HCT116 (cell line): ENCODE measurements at regions not wholly inside any gene's neighbourhood (a gene's known extent, or its start where the extent isn't known, plus 50 kb on each side); places are given as distances from the start of the nearest gene placed in this dataset.

ENCODE experiments used
- ATAC-seq: fragments of 200-7000 bp; cut with Tn5 transposase; 2 replicates; pipeline ENCODE4 v1.9.1; 2020; ENCODE audit warnings: mild to moderate bottlenecking, moderate library complexity
- BruUV-seq: library from RNA; stranded (reverse); fragments of 400-500 nt; replicated peaks from 2 replicates; lab custom pipeline; 2021; lab: Mats Ljungman, UMichigan
- CTCF ChIA-PET: fragments of 300-600 bp; sonication (Branson Sonifier 250); formaldehyde crosslinking; loops from one replicate; lab custom pipeline; 2021; ENCODE audit warnings: antibody characterized with exemption; lab: Charles Lee
- POLR2A ChIA-PET: fragments of 300-600, 350-600 bp; sonication (Branson Sonifier 250); formaldehyde crosslinking; loops from one replicate; lab custom pipeline; 2021; ENCODE audit warnings: antibody characterized with exemption; lab: Charles Lee
- RAD21 ChIA-PET, 2 experiments: fragments of 300-600 bp; sonication (Branson Sonifier 250); formaldehyde crosslinking; loops; one replicate each; lab custom pipeline; 2023; ENCODE audit warnings: low total read pairs in 2 of 2; ENCODE audit not compliant: uncharacterized antibody in 2 of 2, unreplicated experiment in 2 of 2, low non-redundant PET in 1 of 2; lab: Charles Lee
- DNase-seq: peaks from one replicate; pipeline ENCODE4 v3.0.0-alpha.2; 2010; ENCODE audit warnings: low read depth, low spot score
- H2AFZ ChIP-seq: fragments of 200-600 bp; shearing (Covaris generic), sonication (generic); 2 replicates; pipeline ENCODE4 v1.6.1; 2017; ENCODE audit warnings: low read depth, mixed run types, mixed read lengths, antibody characterized with exemption, low read length; ENCODE audit not compliant: poor library complexity, severe bottlenecking
- H3K27ac ChIP-seq: 2 replicates; pipeline ENCODE4 v1.5.1; 2012; ENCODE audit warnings: low read depth, low read length
- H3K27me3 ChIP-seq: fragments of 200-600 bp; sonication (generic); 2 replicates; pipeline ENCODE4 v1.6.1; 2016; ENCODE audit warnings: mixed run types, low read length, mixed read lengths; ENCODE audit not compliant: insufficient read depth
- H3K36me3 ChIP-seq, 2 experiments: fragments of 200-500 bp in 1 of 2; fragments of 200-600 bp in 1 of 2; sonication (Bioruptor generic) in 1 of 2; sonication (generic) in 1 of 2; 2 replicates each; pipeline versions ENCODE4 v1.5.1 to v1.6.1; 2014 to 2016; ENCODE audit warnings: low read length in 2 of 2, inconsistent platforms in 1 of 2, mixed read lengths in 1 of 2, mixed run types in 1 of 2; ENCODE audit not compliant: insufficient read depth in 2 of 2, control insufficient read depth in 1 of 2
- H3K4me1 ChIP-seq, 2 experiments: fragments of 200-600 bp in 1 of 2; sonication (generic) in 1 of 2; 2 replicates each; pipeline versions ENCODE4 v1.5.1 to v1.6.1; 2012 to 2017; ENCODE audit warnings: low read length in 2 of 2, inconsistent platforms in 1 of 2, mild to moderate bottlenecking in 1 of 2, mixed read lengths in 1 of 2, mixed run types in 1 of 2, moderate library complexity in 1 of 2; ENCODE audit not compliant: insufficient read depth in 2 of 2, control insufficient read depth in 1 of 2
- H3K4me2 ChIP-seq: fragments of 200-600 bp; sonication (generic); 2 replicates; pipeline ENCODE4 v1.6.1; 2017; ENCODE audit warnings: mixed run types, low read length, mixed read lengths
- H3K4me3 ChIP-seq, 2 experiments: fragments of 200-600 bp in 1 of 2; sonication (generic) in 1 of 2; replicated peaks in 1 of 2; 2 replicates each; pipeline ENCODE4 v1.5.1; 2011 to 2016; ENCODE audit warnings: low read length in 2 of 2, control low read depth in 1 of 2, low read depth in 1 of 2, mild to moderate bottlenecking in 1 of 2, mixed read lengths in 1 of 2, mixed run types in 1 of 2
- H3K79me2 ChIP-seq: fragments of 200-600 bp; sonication (generic); 2 replicates; pipeline ENCODE4 v1.6.1; 2017; ENCODE audit warnings: mild to moderate bottlenecking, mixed run types, low read length, moderate library complexity, mixed read lengths; ENCODE audit not compliant: insufficient read depth
- H3K9ac ChIP-seq: fragments of 200-600 bp; sonication (generic); 2 replicates; pipeline ENCODE4 v1.6.1; 2016; ENCODE audit warnings: low read length, mixed read lengths
- H3K9me2 ChIP-seq: fragments of 200-600 bp; sonication (generic), shearing (Covaris generic); 2 replicates; pipeline ENCODE4 v1.6.1; 2017; ENCODE audit warnings: mixed run types, mild to moderate bottlenecking, moderate library complexity; ENCODE audit not compliant: insufficient read depth
- H3K9me3 ChIP-seq, 2 experiments: fragments of 200-500 bp in 1 of 2; fragments of 200-600 bp in 1 of 2; sonication (Bioruptor generic) in 1 of 2; sonication (generic) in 1 of 2; 2 replicates each; pipeline ENCODE4 v1.6.1; 2014 to 2017; ENCODE audit warnings: low read length in 2 of 2, mixed read lengths in 2 of 2, inconsistent platforms in 1 of 2, low read depth in 1 of 2, mild to moderate bottlenecking in 1 of 2, mixed run types in 1 of 2, moderate library complexity in 1 of 2; ENCODE audit not compliant: control insufficient read depth in 1 of 2, insufficient read depth in 1 of 2
- H4K20me1 ChIP-seq: fragments of 200-600 bp; sonication (generic), shearing (Covaris generic); 2 replicates; pipeline ENCODE4 v1.6.1; 2017; ENCODE audit warnings: mixed run types, mild to moderate bottlenecking, moderate library complexity; ENCODE audit not compliant: insufficient read depth
- CBX3 ChIP-seq: IDR thresholded peaks from 2 replicates; pipeline ENCODE4 v1.6.1; 2012; ENCODE audit warnings: low read depth
- EGR1 ChIP-seq: IDR thresholded peaks from 2 replicates; pipeline ENCODE4 v1.6.1; 2012; ENCODE audit warnings: low read depth
- EZH2 ChIP-seq: fragments of 200-600 bp; sonication (generic); IDR thresholded peaks from 2 replicates; pipeline ENCODE4 v1.6.1; 2017; ENCODE audit warnings: antibody characterized with exemption, mixed run types
- FOSL1 ChIP-seq: IDR thresholded peaks from 2 replicates; pipeline ENCODE4 v1.6.1; 2012; ENCODE audit warnings: low read depth
- JUND ChIP-seq: IDR thresholded peaks from 2 replicates; pipeline ENCODE4 v1.6.1; 2012
- POLR2A ChIP-seq: IDR thresholded peaks from 2 replicates; pipeline ENCODE4 v1.7.0; 2011; ENCODE audit warnings: borderline replicate concordance; ENCODE audit not compliant: insufficient read depth, insufficient read length; ENCODE audit errors: extremely low read depth
- SIN3A ChIP-seq: IDR thresholded peaks from 2 replicates; pipeline ENCODE4 v1.6.1; 2012; ENCODE audit warnings: low read depth
- SP1 ChIP-seq: IDR thresholded peaks from 2 replicates; pipeline ENCODE4 v1.6.1; 2012; ENCODE audit warnings: low read depth
- SRF ChIP-seq: IDR thresholded peaks from 2 replicates; pipeline ENCODE4 v1.6.1; 2012; ENCODE audit warnings: low read depth
- ZFX ChIP-seq: fragments of 450-650 bp; IDR thresholded peaks from 2 replicates; pipeline ENCODE4 v1.6.1; 2017
- ZNF274 ChIP-seq: fragments of 200-500 bp; sonication (Bioruptor generic); IDR thresholded peaks from 2 replicates; pipeline ENCODE4 v1.6.1; 2014; ENCODE audit warnings: mild to moderate bottlenecking, low read depth, low read length, inconsistent platforms
- intact Hi-C: fragments of 100-400 bp; cut with micrococcal nuclease; formaldehyde crosslinking; loops from 2 replicates; pipeline ENCODE4 v1.10.0; 2022
- TF ChIP-seq, protein P1 (sequence below): IDR thresholded peaks from 2 replicates; pipeline ENCODE4 v1.6.1; 2012
- TF ChIP-seq, protein P2 (sequence below): IDR thresholded peaks from 2 replicates; pipeline ENCODE4 v1.6.1; 2012
- TF ChIP-seq, protein P3 (sequence below), 3 experiments: fragments of 200-600 bp in 1 of 3; sonication (generic) in 1 of 3; IDR thresholded peaks in 2 of 3; conservative IDR thresholded peaks in 1 of 3; 2 replicates each; pipeline ENCODE4 v1.5.1; 2012 to 2017; ENCODE audit warnings: low read depth in 2 of 3, low read length in 2 of 3, antibody characterized with exemption in 1 of 3, borderline replicate concordance in 1 of 3, control low read depth in 1 of 3, mild to moderate bottlenecking in 1 of 3, mixed read lengths in 1 of 3, mixed run types in 1 of 3, moderate library complexity in 1 of 3; ENCODE audit not compliant: insufficient read depth in 1 of 3

DNA sequence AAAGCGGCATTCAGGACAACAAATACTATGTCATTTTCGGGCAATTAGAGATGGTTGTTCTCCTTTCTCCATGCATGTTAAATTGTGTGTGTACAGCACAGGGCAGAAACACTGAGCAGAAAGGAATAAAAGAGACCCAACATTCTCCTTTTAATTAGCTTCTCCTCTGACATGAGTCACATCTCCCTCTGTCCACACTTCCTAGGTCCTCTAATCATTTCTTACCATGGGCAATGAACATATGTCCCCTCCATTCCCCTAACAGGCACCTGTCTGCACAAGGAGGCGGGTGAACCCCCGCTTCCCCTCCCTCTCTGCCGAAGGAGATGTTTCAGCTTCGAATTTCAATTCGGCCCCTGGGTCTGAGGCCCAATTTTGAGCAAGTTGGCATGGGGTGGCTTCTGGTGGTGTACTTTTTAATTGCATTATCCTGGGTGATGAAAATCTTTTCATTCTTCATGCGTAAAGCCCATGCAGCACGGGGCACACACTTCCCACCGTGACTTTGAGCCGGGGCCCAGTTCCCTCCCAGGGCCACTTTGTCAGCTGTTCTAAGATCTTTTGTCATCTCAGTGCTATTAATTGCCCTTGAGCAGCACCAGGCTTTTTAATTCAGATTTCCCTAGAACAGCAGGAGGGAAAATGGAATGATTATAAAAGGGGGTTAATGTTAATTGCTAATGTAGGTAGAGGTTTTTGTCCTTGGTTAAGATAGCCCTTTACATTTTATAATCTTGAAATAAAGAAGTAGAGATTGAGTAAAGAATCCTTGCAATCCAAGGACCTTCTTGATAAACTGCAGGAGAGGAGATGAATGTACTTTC is 219.5 kb upstream of the NRP1 start:
- Histone ChIP-seq H3K4me1 (no peaks in the 10 kb centered on the region), H3K4me3 (no peak overlapping the region), H3K36me3 (no peaks in the 10 kb centered on the region), H2AFZ (no peak overlapping the region), H3K9me2 (no peaks in the 10 kb centered on the region), H3K79me2 (no peaks in the 10 kb centered on the region), H3K9ac (no peak overlapping the region), H3K4me2 (no peak overlapping the region), H3K9me3 (no peaks in the 10 kb centered on the region), H3K27ac (no peak overlapping the region), H4K20me1 (no peaks in the 10 kb centered on the region), H3K27me3 (no peaks in the 10 kb centered on the region)
- ChIA-PET RAD21 (no interaction called here), CTCF (no interaction called here), POLR2A (no interaction called here)
- intact Hi-C loops, result no loop called here
- no peak for ATAC-seq
- no TSS peak for BruUV-seq
- TF ChIP-seq POLR2A (no peak), SRF (no peak), FOSL1 (no peak)
- no peak for DNase-seq

- RAD21 ChIA-PET, result no interaction called here
- no peaks in the 10 kb centered on the region for H3K4me1 ChIP-seq
- no peak for TF ChIP-seq ZFX
- no peak for TF ChIP-seq EGR1
- TF ChIP-seq SP1, result no peak
- TF ChIP-seq, protein P1, sequence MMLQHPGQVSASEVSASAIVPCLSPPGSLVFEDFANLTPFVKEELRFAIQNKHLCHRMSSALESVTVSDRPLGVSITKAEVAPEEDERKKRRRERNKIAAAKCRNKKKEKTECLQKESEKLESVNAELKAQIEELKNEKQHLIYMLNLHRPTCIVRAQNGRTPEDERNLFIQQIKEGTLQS, result no peak
- TF ChIP-seq FOSL1, result no peak
- TF ChIP-seq, protein P2, sequence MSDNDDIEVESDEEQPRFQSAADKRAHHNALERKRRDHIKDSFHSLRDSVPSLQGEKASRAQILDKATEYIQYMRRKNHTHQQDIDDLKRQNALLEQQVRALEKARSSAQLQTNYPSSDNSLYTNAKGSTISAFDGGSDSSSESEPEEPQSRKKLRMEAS, result no peak
- no peak for TF ChIP-seq ZNF274
- no peak for TF ChIP-seq POLR2A
- TF ChIP-seq, protein P3, sequence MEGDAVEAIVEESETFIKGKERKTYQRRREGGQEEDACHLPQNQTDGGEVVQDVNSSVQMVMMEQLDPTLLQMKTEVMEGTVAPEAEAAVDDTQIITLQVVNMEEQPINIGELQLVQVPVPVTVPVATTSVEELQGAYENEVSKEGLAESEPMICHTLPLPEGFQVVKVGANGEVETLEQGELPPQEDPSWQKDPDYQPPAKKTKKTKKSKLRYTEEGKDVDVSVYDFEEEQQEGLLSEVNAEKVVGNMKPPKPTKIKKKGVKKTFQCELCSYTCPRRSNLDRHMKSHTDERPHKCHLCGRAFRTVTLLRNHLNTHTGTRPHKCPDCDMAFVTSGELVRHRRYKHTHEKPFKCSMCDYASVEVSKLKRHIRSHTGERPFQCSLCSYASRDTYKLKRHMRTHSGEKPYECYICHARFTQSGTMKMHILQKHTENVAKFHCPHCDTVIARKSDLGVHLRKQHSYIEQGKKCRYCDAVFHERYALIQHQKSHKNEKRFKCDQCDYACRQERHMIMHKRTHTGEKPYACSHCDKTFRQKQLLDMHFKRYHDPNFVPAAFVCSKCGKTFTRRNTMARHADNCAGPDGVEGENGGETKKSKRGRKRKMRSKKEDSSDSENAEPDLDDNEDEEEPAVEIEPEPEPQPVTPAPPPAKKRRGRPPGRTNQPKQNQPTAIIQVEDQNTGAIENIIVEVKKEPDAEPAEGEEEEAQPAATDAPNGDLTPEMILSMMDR (IDR thresholded peaks at IDR 0.05 in 2 of 3, conservative IDR thresholded peaks at IDR 0.05 in 1 of 3; ENCODE audit: borderline replicate concordance in 1 of 3, insufficient read depth in 1 of 3, low read depth in 2 of 3, low read length in 2 of 3), result no peak
- TF ChIP-seq SIN3A, result no peak
- no peak for TF ChIP-seq JUND
- no peak for TF ChIP-seq EZH2
- TF ChIP-seq CBX3, result no peak
- TF ChIP-seq, all 23 proteins: peak for 0
- POLR2A ChIA-PET, result no interaction called here
- Histone ChIP-seq H2AFZ (no peak overlapping the region), H3K9ac (no peak overlapping the region), H3K4me3 (no peak overlapping the region), H4K20me1 (no peaks in the 10 kb centered on the region), H3K4me2 (no peak overlapping the region), H3K27ac (no peak overlapping the region), H3K36me3 (no peaks in the 10 kb centered on the region), H3K27me3 (no peaks in the 10 kb centered on the region), H3K9me2 (no peaks in the 10 kb centered on the region), H3K9me3 (no peaks in the 10 kb centered on the region), H3K79me2 (no peaks in the 10 kb centered on the region)
- intact Hi-C loops, result no loop called here
- ATAC-seq (no peak), DNase-seq (no peak)
- BruUV-seq, result no TSS peak
- CTCF ChIA-PET, result no interaction called here
These were observed 217.8 kb upstream of the NRP1 start for GRCh38 chr10:33552290-33552689.
